WTC11 (cell line): ENCODE measurements at regions not wholly inside any gene's neighbourhood (a gene's known extent, or its start where the extent isn't known, plus 50 kb on each side); places are given as distances from the start of the nearest gene placed in this dataset.

Source experiments
- ATAC-seq: fragments of 200-7000 bp; cut with Tn5 transposase; 2 replicates; pipeline ENCODE4 v1.10.0; 2021; ENCODE audit warnings: mild to moderate bottlenecking, moderate library complexity
- CTCF ChIA-PET: fragments of 300-600 bp; sonication (Branson Sonifier 250); formaldehyde crosslinking; loops from one replicate; lab custom pipeline; 2021; ENCODE audit warnings: antibody characterized with exemption; lab: Charles Lee
- POLR2A ChIA-PET: fragments of 350-600 bp; sonication (Branson Sonifier 250); formaldehyde crosslinking; loops from one replicate; lab custom pipeline; 2021; ENCODE audit warnings: antibody characterized with exemption; lab: Charles Lee
- DNase-seq: peaks from one replicate; pipeline ENCODE4 v3.0.0; 2021; ENCODE audit warnings: low spot score
- H3K27ac Mint-ChIP-seq: 2 replicates; pipeline ENCODE4 v1.8.0; 2021; ENCODE audit warnings: mixed read lengths
- H3K27me3 Mint-ChIP-seq: 2 replicates; pipeline ENCODE4 v1.8.0; 2021; ENCODE audit warnings: low read depth, mild to moderate bottlenecking, moderate library complexity, mixed read lengths
- H3K36me3 Mint-ChIP-seq: 2 replicates; pipeline ENCODE4 v1.8.0; 2021; ENCODE audit warnings: mixed read lengths
- H3K4me1 Mint-ChIP-seq: 2 replicates; pipeline ENCODE4 v1.8.0; 2022; ENCODE audit warnings: mixed read lengths
- H3K4me3 Mint-ChIP-seq: 2 replicates; pipeline ENCODE4 v1.8.0; 2021; ENCODE audit warnings: mild to moderate bottlenecking, moderate library complexity, mixed read lengths
- H3K9me3 Mint-ChIP-seq: 2 replicates; pipeline ENCODE4 v1.8.0; 2021; ENCODE audit warnings: mixed read lengths
- ARID4B ChIP-seq: sonication (generic); formaldehyde crosslinking; IDR thresholded peaks from 2 replicates; pipeline ENCODE4 v1.8.0; 2023; ENCODE audit warnings: missing genetic modification reagents, mild to moderate bottlenecking, borderline replicate concordance
- ATF1 ChIP-seq: sonication (generic); formaldehyde crosslinking; IDR thresholded peaks from 2 replicates; pipeline ENCODE4 v1.8.1; 2023; ENCODE audit warnings: mild to moderate bottlenecking, moderate library complexity, missing genetic modification reagents
- ATF3 ChIP-seq: sonication (generic); formaldehyde crosslinking; conservative IDR thresholded peaks from 2 replicates; pipeline ENCODE4 v1.8.1; 2022; ENCODE audit warnings: mild to moderate bottlenecking, missing genetic modification reagents
- CBFB ChIP-seq: sonication (generic); formaldehyde crosslinking; IDR thresholded peaks from 2 replicates; pipeline ENCODE4 v1.8.1; 2022; ENCODE audit warnings: mild to moderate bottlenecking, low read depth, missing genetic modification reagents
- CTCF ChIP-seq: fragments of 200-600 bp; IDR thresholded peaks from 2 replicates; pipeline ENCODE4 v1.8.0; 2022; ENCODE audit warnings: antibody characterized with exemption
- HMGA2 ChIP-seq: fragments of 250-450 bp; sonication (Bioruptor Pico); IDR thresholded peaks from 2 replicates; pipeline ENCODE4 v1.4.0; 2021; ENCODE audit warnings: mild to moderate bottlenecking, moderate library complexity
- NFATC4 ChIP-seq: fragments of 250-450 bp; sonication (Bioruptor Pico); IDR thresholded peaks from 2 replicates; pipeline ENCODE4 v1.9.0; 2021; ENCODE audit warnings: mild to moderate bottlenecking
- SOX15 ChIP-seq: fragments of 250-450 bp; sonication (Bioruptor Pico); IDR thresholded peaks from 2 replicates; pipeline ENCODE4 v1.9.0; 2021; ENCODE audit warnings: mild to moderate bottlenecking
- ZBTB21 ChIP-seq: sonication (generic); formaldehyde crosslinking; IDR thresholded peaks from 2 replicates; pipeline ENCODE4 v1.8.1; 2023; ENCODE audit warnings: mild to moderate bottlenecking, missing genetic modification reagents, borderline replicate concordance
- ZNF121 ChIP-seq: sonication (generic); formaldehyde crosslinking; IDR thresholded peaks from 2 replicates; pipeline ENCODE4 v1.8.0; 2023; ENCODE audit warnings: missing genetic modification reagents
- ZNF138 ChIP-seq: sonication (generic); formaldehyde crosslinking; conservative IDR thresholded peaks from 2 replicates; pipeline ENCODE4 v1.8.1; 2022; ENCODE audit warnings: mild to moderate bottlenecking, moderate library complexity, missing genetic modification reagents
- ZNF219 ChIP-seq: sonication (generic); formaldehyde crosslinking; IDR thresholded peaks from 2 replicates; pipeline ENCODE4 v1.8.0; 2023; ENCODE audit warnings: missing genetic modification reagents, mild to moderate bottlenecking, borderline replicate concordance
- ZNF416 ChIP-seq: fragments of 250-450 bp; sonication (Bioruptor Pico); IDR thresholded peaks from 2 replicates; pipeline ENCODE4 v1.9.0; 2021; ENCODE audit warnings: mild to moderate bottlenecking, inconsistent platforms
- TF ChIP-seq, protein P1 (sequence below): sonication (generic); formaldehyde crosslinking; IDR thresholded peaks from 2 replicates; pipeline ENCODE4 v1.8.0; 2022; ENCODE audit warnings: mild to moderate bottlenecking, missing genetic modification reagents
- TF ChIP-seq, protein P2 (sequence below): sonication (generic); formaldehyde crosslinking; IDR thresholded peaks from 2 replicates; pipeline ENCODE4 v1.8.1; 2023; ENCODE audit warnings: mild to moderate bottlenecking, missing genetic modification reagents
- TF ChIP-seq, protein P3 (sequence below): sonication (generic); formaldehyde crosslinking; IDR thresholded peaks from 2 replicates; pipeline ENCODE4 v1.8.1; 2023; ENCODE audit warnings: mild to moderate bottlenecking, moderate library complexity, missing genetic modification reagents
- TF ChIP-seq, protein P4 (sequence below): fragments of 250-450 bp; sonication (Bioruptor Pico); IDR thresholded peaks from 2 replicates; pipeline ENCODE4 v1.9.0; 2021; ENCODE audit warnings: mild to moderate bottlenecking

DNA sequence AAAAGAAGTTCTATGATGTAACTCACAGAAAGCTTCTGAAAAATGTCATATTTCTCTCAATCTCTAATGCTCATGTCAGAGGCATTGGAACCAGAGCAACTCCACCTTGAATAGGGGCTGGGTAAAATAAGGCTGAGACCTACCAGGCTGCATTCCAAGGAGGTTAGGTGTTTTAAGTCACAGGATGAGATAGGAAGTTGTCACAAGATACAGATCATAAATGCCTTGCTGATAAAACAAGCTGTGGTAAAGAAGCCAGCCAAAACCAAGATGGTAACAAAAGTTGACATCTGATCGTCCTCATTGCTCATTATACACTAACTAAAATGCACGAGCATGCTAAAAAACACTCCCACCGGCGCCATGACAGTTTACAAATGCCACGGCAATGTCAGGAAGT lies 411.1 kb upstream of the GRIA1 start:
- CTCF ChIA-PET = no interaction called here
- peaks cover 13% of the 10 kb centered on the region for H3K9me3 Mint-ChIP-seq
- DNase-seq (no peak), ATAC-seq (no peak)
- no peak for TF ChIP-seq ATF1 (CRISPR knock-in tag)
- TF ChIP-seq ZNF219 = no peak
- TF ChIP-seq, protein P1, sequence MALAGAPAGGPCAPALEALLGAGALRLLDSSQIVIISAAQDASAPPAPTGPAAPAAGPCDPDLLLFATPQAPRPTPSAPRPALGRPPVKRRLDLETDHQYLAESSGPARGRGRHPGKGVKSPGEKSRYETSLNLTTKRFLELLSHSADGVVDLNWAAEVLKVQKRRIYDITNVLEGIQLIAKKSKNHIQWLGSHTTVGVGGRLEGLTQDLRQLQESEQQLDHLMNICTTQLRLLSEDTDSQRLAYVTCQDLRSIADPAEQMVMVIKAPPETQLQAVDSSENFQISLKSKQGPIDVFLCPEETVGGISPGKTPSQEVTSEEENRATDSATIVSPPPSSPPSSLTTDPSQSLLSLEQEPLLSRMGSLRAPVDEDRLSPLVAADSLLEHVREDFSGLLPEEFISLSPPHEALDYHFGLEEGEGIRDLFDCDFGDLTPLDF (CRISPR knock-in tag) = no peak
- TF ChIP-seq, protein P2, sequence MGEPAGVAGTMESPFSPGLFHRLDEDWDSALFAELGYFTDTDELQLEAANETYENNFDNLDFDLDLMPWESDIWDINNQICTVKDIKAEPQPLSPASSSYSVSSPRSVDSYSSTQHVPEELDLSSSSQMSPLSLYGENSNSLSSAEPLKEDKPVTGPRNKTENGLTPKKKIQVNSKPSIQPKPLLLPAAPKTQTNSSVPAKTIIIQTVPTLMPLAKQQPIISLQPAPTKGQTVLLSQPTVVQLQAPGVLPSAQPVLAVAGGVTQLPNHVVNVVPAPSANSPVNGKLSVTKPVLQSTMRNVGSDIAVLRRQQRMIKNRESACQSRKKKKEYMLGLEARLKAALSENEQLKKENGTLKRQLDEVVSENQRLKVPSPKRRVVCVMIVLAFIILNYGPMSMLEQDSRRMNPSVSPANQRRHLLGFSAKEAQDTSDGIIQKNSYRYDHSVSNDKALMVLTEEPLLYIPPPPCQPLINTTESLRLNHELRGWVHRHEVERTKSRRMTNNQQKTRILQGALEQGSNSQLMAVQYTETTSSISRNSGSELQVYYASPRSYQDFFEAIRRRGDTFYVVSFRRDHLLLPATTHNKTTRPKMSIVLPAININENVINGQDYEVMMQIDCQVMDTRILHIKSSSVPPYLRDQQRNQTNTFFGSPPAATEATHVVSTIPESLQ (CRISPR knock-in tag) = no peak
- TF ChIP-seq ZNF138 (CRISPR knock-in tag) = no peak
- TF ChIP-seq, protein P3, sequence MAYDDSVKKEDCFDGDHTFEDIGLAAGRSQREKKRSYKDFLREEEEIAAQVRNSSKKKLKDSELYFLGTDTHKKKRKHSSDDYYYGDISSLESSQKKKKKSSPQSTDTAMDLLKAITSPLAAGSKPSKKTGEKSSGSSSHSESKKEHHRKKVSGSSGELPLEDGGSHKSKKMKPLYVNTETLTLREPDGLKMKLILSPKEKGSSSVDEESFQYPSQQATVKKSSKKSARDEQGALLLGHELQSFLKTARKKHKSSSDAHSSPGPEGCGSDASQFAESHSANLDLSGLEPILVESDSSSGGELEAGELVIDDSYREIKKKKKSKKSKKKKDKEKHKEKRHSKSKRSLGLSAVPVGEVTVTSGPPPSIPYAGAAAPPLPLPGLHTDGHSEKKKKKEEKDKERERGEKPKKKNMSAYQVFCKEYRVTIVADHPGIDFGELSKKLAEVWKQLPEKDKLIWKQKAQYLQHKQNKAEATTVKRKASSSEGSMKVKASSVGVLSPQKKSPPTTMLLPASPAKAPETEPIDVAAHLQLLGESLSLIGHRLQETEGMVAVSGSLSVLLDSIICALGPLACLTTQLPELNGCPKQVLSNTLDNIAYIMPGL = no peak
- no peak for TF ChIP-seq ATF3 (CRISPR knock-in tag)
- TF ChIP-seq HMGA2 = no peak
- TF ChIP-seq CTCF = no peak
- no peak for TF ChIP-seq SOX15 (CRISPR knock-in tag)
- TF ChIP-seq ZNF121 (CRISPR knock-in tag) = no peak
- no peak for TF ChIP-seq NFATC4 (CRISPR knock-in tag)
- no peak for TF ChIP-seq ZBTB21
- TF ChIP-seq ZNF416 (CRISPR knock-in tag) = no peak
- no peak for TF ChIP-seq ARID4B (CRISPR knock-in tag)
- no peak for TF ChIP-seq CBFB (CRISPR knock-in tag)
- TF ChIP-seq, protein P4, sequence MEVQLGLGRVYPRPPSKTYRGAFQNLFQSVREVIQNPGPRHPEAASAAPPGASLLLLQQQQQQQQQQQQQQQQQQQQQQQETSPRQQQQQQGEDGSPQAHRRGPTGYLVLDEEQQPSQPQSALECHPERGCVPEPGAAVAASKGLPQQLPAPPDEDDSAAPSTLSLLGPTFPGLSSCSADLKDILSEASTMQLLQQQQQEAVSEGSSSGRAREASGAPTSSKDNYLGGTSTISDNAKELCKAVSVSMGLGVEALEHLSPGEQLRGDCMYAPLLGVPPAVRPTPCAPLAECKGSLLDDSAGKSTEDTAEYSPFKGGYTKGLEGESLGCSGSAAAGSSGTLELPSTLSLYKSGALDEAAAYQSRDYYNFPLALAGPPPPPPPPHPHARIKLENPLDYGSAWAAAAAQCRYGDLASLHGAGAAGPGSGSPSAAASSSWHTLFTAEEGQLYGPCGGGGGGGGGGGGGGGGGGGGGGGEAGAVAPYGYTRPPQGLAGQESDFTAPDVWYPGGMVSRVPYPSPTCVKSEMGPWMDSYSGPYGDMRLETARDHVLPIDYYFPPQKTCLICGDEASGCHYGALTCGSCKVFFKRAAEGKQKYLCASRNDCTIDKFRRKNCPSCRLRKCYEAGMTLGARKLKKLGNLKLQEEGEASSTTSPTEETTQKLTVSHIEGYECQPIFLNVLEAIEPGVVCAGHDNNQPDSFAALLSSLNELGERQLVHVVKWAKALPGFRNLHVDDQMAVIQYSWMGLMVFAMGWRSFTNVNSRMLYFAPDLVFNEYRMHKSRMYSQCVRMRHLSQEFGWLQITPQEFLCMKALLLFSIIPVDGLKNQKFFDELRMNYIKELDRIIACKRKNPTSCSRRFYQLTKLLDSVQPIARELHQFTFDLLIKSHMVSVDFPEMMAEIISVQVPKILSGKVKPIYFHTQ = no peak
- peaks cover 4% of the 10 kb centered on the region; the same call in 1 of the 2 replicates for H3K36me3 Mint-ChIP-seq
- H3K27me3 Mint-ChIP-seq = peaks cover 4% of the 10 kb centered on the region; the same call in 1 of the 2 replicates
- no peak overlapping the region for H3K4me3 Mint-ChIP-seq
- POLR2A ChIA-PET = no interaction called here
- peaks cover 17% of the 10 kb centered on the region for H3K4me1 Mint-ChIP-seq
- no peak overlapping the region for H3K27ac Mint-ChIP-seq
